T-helper 2 cell treated with Interferon-gamma antibody and Interleukin-4, amounts not matched to agents 100 ng/mL and 5 ng/mL, for 36 hours (primary cell): ENCODE measurements at regions not wholly inside any gene's neighbourhood (a gene's known extent, or its start where the extent isn't known, plus 50 kb on each side); places are given as distances from the start of the nearest gene placed in this dataset.
"Not testable (repeated sequence)": the region's sequence is repeated elsewhere in the genome, so short reads cannot be mapped to it uniquely, and the experiment has no call there.

Experiments
- intact Hi-C: fragments of 100-400 bp; cut with micrococcal nuclease; formaldehyde crosslinking; loops from one replicate; pipeline ENCODE4 v1.15.1; 2023

DNA sequence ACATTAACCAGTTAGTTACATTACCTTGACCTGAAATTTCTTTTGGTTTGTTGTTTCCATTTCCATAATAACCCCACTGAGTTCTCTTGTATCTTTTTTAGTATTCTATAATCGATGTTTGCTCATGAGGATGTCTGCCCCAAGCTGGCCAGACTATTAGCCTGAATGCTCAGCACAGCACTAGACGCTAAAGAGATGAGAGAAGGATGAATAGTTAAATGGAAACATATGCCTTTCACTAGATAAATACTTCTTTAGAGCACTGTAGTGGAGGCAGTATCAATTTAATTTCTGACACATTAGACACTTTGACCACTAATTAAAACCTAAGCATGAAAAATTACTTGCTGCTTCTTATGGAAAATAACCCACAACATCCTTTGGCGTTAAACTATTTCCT is 654.9 kb upstream of the KCNMB2 start:
- intact Hi-C loops, result no loop called here

GRCh38 chr3:177882124-177882648 is 654.0 kb upstream of the KCNMB2 start:
- intact Hi-C loops, result no loop called here

DNA sequence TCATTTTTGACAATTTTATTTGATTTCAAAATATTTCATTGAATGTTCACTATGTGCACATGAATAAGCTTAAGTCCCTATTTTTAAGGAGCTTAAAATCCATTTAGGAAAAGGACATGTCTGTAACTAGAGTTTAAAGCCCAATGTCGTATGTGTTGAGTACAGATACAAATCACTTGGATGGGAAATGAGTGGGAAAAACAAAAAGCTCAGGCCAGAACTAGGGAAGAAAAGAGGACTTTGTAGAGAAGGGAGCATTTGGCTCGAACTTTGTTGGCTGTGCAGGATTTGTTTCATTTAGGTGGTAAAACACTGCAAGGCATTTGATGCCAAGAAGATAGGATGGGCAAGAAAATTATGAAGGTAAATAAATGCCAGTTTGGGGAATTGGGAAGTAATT is 653.1 kb upstream of the KCNMB2 start:
- intact Hi-C loops, result no loop called here

DNA sequence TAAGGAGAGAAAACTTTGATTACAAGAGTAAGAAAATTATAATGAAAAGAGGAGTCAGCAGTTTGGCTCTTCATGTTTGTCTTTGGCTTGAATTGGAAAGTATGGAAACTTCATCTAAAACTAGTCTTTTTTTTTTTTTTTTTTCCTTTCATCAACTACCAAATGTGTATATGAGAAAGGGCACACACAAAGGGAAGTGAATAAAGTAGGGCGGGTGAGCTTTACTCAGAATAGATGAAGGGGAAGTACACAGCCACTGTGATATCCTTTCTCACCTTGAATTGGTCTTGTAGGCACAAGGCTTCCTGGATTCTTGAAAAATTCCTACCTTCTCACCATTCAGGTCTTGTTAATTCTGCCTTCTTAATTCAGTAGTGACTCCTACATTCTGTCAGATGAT is 652.3 kb upstream of the KCNMB2 start:
- intact Hi-C loops, result no loop called here

DNA sequence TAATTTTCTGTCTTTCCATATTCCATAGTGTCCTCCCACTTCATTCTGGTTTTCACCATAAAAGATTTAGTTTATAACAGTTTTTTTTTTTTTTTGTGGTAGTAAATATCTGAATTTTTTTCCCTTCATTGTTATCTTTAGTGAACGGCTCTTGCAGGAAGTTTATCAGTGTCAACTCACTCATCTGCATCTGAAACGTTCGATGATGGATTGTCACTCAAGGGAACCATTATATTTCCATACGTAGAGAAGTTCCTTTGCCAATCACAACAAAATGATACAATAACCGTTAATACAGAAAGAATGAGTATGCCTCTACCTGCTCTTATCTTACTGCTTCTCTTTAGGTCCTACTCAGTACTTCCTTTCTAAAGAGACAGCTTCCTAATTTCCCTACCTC is 651.2 kb upstream of the KCNMB2 start:
- intact Hi-C loops, result no loop called here

GRCh38 chr3:177886501-177886900 is 649.7 kb upstream of the KCNMB2 start:
- intact Hi-C loops, result no loop called here

DNA sequence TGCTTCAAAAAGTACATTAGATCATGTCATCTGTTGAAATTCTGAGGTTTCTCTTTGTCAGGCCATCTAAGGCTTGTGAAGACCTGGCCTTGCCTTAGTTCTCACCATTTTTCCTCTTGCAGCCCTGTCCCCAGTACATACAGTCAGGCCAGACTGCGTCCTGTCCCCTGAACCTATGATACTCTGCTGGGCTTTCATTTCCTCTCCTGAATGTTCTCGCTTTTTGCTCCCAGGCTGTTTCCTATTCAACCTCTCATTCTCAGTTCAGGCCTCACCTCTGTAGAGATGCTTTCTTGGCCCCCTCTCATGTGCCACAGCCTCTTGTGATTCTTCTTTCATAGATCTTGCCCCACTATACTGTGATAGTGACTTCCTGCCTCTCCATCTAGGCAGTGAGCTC is 648.8 kb upstream of the KCNMB2 start:
- intact Hi-C loops, result no loop called here

GRCh38 chr3:177889161-177889560 is 647.1 kb upstream of the KCNMB2 start:
- intact Hi-C loops, result no loop called here

- intact Hi-C loops, result no loop called here
Observed at GRCh38 chr3:177889652-177890358, 646.4 kb upstream of the KCNMB2 start.

GRCh38 chr3:177890359-177890683 is 645.9 kb upstream of the KCNMB2 start:
- intact Hi-C loops, result no loop called here

- intact Hi-C loops, result not testable (repeated sequence)
Observed at GRCh38 chr3:177891569-177891968, 644.7 kb upstream of the KCNMB2 start.

DNA sequence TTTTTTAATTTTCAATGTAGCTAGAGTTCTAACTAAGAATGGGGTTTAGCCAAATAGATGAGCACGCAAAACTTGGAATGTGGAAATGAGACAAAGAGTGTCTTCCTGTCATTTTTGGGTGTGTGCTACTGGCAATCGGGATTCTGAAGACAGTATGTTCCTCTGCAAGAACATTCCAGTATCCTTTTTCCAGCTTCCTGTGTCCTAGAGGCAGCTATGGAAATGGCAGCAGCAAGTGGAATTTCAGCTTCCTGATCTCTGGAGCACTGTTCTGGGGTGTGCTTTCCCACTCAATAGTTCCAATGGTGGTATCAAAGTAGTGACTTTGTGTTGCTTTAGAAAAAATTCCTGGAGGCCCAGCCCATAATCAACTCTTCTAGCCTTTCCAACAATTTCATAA is 642.9 kb upstream of the KCNMB2 start:
- intact Hi-C loops, result no loop called here

- intact Hi-C loops, result no loop called here
Observed at GRCh38 chr3:177894081-177894728, 642.0 kb upstream of the KCNMB2 start.

GRCh38 chr3:177898185-177898584 is 638.1 kb upstream of the KCNMB2 start:
- intact Hi-C loops, result no loop called here

GRCh38 chr3:177899275-177900067 is 636.8 kb upstream of the KCNMB2 start:
- intact Hi-C loops, result no loop called here

GRCh38 chr3:177902876-177903275 is 633.4 kb upstream of the KCNMB2 start:
- intact Hi-C loops, result no loop called here

DNA sequence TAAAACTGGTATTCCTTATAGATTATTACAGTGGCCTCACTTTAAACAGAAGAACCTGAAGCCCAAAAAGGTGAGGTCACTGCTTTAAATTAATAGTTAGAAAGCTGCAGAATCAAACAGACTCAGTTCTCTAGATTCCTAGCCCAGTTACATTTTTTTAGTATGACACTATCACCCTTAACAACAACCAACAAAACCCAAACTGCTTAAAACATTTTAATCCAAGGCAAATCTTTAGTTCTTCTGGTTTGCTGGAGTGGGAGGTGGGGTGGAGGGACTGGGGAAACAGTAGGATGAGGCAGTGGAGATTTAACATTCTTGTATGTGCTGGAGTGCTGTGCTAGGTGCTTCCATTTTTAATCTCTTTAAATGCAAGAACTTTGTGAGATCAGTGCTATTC is 631.6 kb upstream of the KCNMB2 start:
- intact Hi-C loops, result no loop called here

DNA sequence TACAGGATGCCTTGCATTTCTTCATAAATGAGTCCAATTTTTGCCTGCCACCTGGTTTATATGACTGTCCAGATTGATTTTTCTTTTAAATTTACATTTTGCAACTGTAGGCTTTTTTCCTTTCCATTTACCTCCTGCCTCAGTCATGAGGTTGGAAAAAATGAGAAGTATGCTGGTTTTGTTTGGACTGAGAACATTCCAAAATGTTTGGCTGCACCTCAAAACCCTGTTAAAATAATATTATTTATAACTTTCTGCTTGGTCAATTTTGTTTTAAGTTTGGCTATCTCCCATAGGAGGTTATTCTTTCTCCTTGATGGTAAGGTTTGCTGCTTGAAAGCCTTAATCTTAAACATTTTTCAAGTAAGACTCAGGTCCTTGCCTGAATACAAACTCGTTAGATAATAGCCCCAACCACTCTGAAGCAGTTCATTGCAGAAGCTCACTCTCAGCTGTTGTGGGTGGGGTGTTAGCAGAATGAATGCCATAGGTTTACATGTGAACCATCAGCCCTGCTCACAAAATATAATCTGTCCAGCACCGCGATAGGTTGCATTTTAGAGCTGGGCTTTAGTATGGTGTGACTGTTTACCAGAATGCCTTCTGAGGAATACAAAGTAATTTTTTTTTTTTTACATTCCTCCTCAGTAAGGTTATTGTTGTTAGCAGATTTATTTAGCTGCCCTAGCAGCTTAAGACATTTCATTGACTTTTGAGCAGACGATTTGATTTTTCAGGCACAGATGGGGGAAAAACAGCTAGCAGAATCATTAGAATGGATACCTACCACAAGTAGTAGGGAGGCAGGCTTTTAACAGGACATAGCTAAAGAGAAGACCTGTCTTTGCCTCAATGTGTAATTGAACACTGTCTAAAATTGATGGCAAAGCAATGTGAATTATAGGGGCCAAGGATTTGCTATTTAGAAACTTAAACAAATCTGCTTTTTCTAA is 630.8 kb upstream of the KCNMB2 start:
- intact Hi-C loops, result no loop called here

- intact Hi-C loops, result no loop called here
Observed at GRCh38 chr3:177906126-177906511, 630.1 kb upstream of the KCNMB2 start.

DNA sequence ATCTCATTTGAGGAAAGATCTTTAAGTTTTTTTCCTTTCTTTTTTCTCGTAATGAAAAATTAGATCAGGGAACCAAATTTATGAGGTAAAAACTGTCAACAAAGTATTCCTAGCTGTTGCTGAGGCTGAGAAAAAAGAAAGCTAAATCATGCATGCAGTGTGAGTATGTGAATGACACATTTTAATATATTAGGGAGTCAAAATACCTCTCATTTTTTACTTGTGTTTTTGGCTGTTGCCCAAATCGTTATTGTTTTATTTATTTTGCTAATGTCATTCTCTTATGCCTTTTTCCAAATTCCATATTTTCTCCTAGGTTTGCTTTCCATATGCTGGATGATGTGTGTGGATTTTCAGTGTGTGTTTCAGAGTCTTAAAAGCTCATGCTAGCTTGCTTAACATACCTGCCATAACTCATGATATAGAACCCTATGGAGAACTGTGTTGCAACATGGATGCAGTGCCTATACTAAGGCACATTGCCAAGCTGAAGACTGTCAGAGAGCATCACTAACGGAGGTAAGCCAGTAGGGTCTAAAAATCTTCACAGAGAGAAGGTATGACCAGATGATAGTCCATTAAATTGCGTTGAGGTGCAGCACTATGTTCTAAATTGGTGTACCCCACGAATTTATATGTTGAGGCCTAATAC is 629.5 kb upstream of the KCNMB2 start:
- intact Hi-C loops, result no loop called here

DNA sequence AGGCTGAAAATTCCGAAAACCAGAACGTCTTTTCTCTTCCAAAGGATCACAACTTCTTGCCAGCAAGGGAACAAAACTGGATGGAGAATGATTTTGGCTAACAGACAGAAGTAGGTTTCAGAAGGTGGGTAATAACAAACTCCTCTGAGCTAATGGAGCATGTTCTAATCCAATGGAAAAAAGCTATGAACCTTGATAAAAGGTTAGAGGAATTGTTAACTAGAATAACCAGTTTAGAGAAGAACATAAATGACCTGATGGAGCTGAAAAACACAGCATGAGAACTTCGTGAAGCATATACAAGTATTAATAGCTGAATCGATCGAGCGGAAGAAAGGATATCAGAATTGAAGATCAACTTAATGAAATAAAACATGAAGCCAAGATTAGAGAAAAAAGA is 626.7 kb upstream of the KCNMB2 start:
- intact Hi-C loops, result not testable (repeated sequence)
